Middle frontal gyrus (tissue), 1 donor: ENCODE measurements at regions not wholly inside any gene's neighbourhood (a gene's known extent, or its start where the extent isn't known, plus 50 kb on each side); places are given as distances from the start of the nearest gene placed in this dataset.
"Not testable (repeated sequence)": the region's sequence is repeated elsewhere in the genome, so short reads cannot be mapped to it uniquely, and the experiment has no call there.

ENCODE experiments used
- DNase-seq: peaks from one replicate; pipeline ENCODE4 v3.0.0-alpha.2; 2015; ENCODE audit warnings: low spot score; ENCODE audit errors: extremely low spot score

- no peak for DNase-seq
These were observed 90.1 kb upstream of the NFE2L3 start for GRCh38 chr7:26061678-26062603.

- no peak for DNase-seq
These were observed 86.3 kb upstream of the NFE2L3 start for GRCh38 chr7:26065652-26066051.

DNA sequence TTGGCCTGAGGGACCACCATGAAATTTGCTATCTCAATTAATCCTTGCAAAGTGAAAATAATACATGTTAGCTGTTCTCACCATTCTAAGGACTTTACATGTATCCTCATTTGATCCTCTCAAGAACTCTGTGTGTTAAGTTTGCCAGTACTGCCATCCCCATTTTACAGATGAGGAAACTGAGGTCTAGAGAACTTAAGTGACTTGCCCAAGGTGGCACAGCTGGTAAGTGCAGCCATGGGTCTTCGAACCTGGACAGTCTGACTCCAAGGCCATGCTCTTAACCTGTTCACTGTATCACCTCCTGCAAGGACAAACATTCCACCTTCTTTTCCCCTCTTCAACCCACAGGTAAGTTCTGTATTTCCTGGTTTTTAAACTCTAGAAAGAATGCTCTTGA lies 85.3 kb upstream of the NFE2L3 start:
- no peak for DNase-seq

- no peak for DNase-seq
These were observed 81.7 kb upstream of the NFE2L3 start for GRCh38 chr7:26070290-26070689.

GRCh38 chr7:26071622-26072456 lies 80.2 kb upstream of the NFE2L3 start:
- DNase-seq, result no peak

DNA sequence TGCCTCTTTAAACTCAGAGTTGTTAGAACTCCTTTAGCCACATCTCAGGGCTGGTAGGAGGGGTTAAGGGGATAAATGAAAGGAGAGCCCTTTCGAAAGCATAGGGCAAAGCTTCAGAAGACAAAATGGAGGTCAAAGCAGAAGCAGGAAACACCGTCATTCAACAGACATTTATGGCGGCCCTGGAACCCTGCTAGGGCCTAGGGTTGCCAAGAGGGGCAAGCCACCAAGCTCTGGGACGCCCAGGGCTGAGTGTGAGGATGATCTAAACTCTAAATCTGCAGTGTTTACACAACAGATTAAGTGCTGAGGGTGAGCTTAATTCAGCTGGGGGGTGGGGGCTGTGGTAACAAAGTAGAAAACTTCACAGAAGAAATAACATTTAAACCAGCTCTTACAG lies 79.0 kb upstream of the NFE2L3 start:
- no peak for DNase-seq

DNA sequence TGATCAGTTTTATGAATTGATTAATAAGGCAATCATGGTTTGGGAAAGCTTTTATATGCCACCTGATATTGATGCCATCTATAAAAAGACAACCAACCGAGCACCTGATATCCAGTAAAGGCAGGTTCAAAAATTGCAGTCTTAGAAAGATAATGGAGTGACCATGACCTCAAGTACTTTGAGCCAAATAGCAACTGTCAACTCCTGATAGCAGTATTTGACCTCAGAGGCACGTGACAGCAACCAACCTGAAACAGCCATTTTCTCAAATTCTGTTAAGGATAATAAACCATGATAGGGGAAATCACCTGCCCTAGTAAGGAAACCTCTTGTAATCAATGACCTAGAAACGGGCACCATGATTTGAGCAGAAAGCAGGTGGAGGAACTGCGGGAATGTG lies 77.1 kb upstream of the NFE2L3 start:
- no peak for DNase-seq

GRCh38 chr7:26076691-26077090 lies 75.3 kb upstream of the NFE2L3 start:
- no peak for DNase-seq

- DNase-seq, result no peak
These were observed 73.3 kb upstream of the NFE2L3 start for GRCh38 chr7:26078437-26079336.

- DNase-seq, result no peak
These were observed 70.4 kb upstream of the NFE2L3 start for GRCh38 chr7:26081638-26082037.

DNA sequence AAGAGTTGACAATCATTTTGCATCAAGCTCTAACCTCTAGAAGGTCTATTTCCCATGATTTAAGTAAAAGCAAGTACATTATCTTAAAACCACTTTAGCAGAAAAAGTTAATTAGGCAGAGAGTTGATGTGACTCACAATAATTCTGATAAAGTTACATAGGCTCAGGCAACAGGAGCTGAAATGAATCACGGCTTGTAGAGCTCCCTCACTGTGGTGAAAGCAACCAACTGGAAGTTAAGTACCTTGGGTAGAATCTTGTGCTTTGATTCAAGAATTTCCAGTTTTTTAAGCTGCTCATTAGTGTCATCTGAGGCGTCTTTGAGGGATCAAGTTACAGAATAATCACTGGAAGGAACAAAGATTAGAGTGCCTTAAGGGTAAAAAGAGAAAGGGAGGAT lies 68.9 kb upstream of the NFE2L3 start:
- DNase-seq, result no peak

- no peak for DNase-seq
These were observed 67.6 kb upstream of the NFE2L3 start for GRCh38 chr7:26084418-26084817.

- no peak for DNase-seq
These were observed 66.2 kb upstream of the NFE2L3 start for GRCh38 chr7:26085771-26086170.

GRCh38 chr7:26087321-26088091 lies 64.5 kb upstream of the NFE2L3 start:
- no peak for DNase-seq

DNA sequence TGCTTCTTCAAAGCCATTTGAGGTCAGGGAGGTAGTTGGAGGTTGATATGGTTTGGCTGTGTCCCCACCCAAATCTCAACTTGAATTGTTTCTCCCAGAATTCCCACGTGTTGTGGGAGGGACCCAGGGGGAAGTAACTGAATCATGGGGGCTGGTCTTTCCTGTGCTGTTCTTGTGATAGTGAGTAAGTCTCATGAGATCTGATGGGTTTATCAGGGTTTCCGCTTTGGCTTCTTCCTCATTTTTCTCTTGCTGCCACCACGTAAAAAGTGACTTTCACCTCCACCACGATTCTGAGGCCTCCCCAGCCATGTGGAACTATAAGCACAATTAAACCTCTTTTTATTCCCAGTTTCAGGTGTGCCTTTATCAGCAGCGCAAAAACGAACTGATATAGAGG lies 62.5 kb upstream of the NFE2L3 start:
- not testable (repeated sequence) for DNase-seq

GRCh38 chr7:26090927-26091519 lies 61.0 kb upstream of the NFE2L3 start:
- DNase-seq, result peak; percentile 10

DNA sequence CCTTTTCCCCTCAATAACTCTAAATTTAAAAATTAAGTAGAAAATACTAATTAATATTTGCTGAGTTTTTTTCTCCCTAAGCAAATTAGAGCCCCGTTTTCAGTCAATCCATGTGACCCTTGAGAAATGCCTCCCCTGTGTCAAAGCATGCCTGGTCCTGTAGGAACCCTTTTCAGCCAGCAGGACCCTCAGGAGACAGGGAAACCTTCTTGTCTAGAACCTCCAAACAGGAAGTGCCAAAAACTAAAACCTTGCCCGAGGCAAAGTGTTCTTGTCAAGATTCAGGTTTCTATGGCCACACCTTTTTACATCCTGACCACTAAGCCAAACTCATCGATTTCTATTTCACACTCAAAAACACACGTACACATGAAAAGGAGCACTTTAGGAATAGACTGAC lies 60.1 kb upstream of the NFE2L3 start:
- DNase-seq, result no peak

GRCh38 chr7:26093023-26093422 lies 59.0 kb upstream of the NFE2L3 start:
- no peak for DNase-seq

DNA sequence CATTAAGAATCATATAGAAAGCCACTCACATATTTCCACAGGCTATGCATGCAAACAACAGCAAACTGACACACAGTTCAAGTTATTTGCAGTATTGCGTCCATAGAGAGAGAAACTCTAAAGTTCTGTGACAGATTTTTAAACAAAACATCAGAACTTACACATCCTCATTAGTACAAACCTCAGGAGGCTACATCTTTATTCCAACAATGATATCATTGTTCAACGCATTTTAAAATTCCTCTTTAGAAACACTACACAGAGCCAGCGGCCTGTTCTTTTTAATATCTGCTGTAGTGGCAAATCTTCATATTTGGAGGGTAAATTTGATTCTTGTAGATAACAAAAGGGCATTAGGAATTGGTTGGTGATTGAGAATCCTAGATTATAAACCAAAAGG lies 55.9 kb upstream of the NFE2L3 start:
- DNase-seq, result no peak
